ENCODE measurements at regions not wholly inside any gene's neighbourhood (a gene's known extent, or its start where the extent isn't known, plus 50 kb on each side); places are given as distances from the start of the nearest gene placed in this dataset.

GRCh38 chr20:11111191-11111590 lies 437.4 kb upstream of the JAG1 start:
- TF ChIP-seq CTCF (IDR thresholded peaks at IDR 0.05): no peak
- TF ChIP-seq EZH2phosphoT487 (IDR thresholded peaks at IDR 0.05): no peak
